ENCODE measurements at regions not wholly inside any gene's neighbourhood (a gene's known extent, or its start where the extent isn't known, plus 50 kb on each side); places are given as distances from the start of the nearest gene placed in this dataset.

DNA sequence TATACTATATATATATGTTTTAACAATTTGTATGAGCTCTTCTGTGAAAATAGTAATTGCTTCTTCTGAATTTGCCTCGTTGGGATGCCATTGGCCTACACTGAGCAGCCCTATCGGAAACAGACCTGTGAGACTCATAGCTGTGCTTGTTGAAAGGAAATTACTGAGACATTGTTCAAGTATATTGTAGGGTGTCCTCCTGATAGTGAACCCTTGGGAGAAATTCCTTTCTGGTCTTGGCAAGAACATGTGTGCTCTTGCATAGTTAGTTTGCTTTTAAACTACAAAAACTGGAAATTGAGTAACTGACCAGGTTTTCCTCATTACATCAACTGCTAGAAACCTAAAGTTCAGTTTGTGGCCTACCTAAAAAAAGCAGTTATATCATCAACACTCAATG, 160.9 kb downstream of the LURAP1L start:
- no peaks in the 10 kb centered on the region for H3K27me3 ChIP-seq
- peaks cover 13% of the 10 kb centered on the region for H3K4me1 Mint-ChIP-seq
- no peak overlapping the region for H3K27ac ChIP-seq
- no peaks in the 10 kb centered on the region for H3K27me3 Mint-ChIP-seq (ENCODE audit: insufficient read depth, low read depth)
- no peaks in the 10 kb centered on the region for H3K9me3 Mint-ChIP-seq
- no peaks in the 10 kb centered on the region for H3K9me3 ChIP-seq (ENCODE audit: low read depth)
- H3K4me2 ChIP-seq: no peak overlapping the region
- no peak overlapping the region for H2AFZ ChIP-seq (replicated peaks)
- H3F3A ChIP-seq (ENCODE audit: low read depth): no peaks in the 10 kb centered on the region
- no peaks in the 10 kb centered on the region for H3K36me3 Mint-ChIP-seq
- H3K27ac Mint-ChIP-seq: no peak overlapping the region
- no peaks in the 10 kb centered on the region for H3K36me3 ChIP-seq
- DNase-seq (ENCODE audit: low spot score): no peak
- TF ChIP-seq CTCF (IDR thresholded peaks at IDR 0.05) (no peak), EZH2phosphoT487 (IDR thresholded peaks at IDR 0.05) (no peak), EZH2 (IDR thresholded peaks at IDR 0.05) (no peak)
- no peak overlapping the region for H3K9ac ChIP-seq
- H3K4me3 Mint-ChIP-seq: no peak overlapping the region
- H4K20me1 ChIP-seq (ENCODE audit: low read depth): no peaks in the 10 kb centered on the region
- H3K79me2 ChIP-seq (ENCODE audit: low read depth): no peaks in the 10 kb centered on the region
- H3K4me3 ChIP-seq: no peak overlapping the region
- H3K4me1 ChIP-seq: peaks cover 12% of the 10 kb centered on the region

DNA sequence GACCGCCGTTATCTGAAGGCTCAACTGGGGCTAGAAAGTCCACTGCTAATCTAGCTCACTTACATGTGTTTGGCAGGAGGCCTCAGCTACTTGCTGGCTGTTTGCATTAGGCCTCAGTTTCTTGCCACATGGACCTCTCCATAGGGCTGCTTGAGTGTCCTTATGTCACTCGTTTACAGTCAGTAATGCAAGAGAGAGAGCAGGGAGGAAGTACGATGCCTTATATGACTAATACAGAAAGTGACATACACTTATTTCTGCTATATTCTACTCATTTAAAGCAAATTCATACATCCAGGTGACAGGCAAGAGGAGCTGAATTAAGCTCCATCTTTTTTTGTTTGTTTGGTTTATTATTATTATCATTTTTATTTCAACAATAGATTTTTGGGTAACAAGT, 179.6 kb downstream of the LURAP1L start:
- Histone ChIP-seq H3K4me3 (no peak overlapping the region), H3K4me1 (no peaks in the 10 kb centered on the region), H3K27ac (no peak overlapping the region), H4K20me1 (ENCODE audit: low read depth) (no peaks in the 10 kb centered on the region), H3K4me2 (no peak overlapping the region), H3K9me3 (ENCODE audit: low read depth) (no peaks in the 10 kb centered on the region), H3K9ac (no peak overlapping the region), H3K27me3 (no peaks in the 10 kb centered on the region), H3K36me3 (no peaks in the 10 kb centered on the region), H3F3A (ENCODE audit: low read depth) (no peaks in the 10 kb centered on the region), H3K79me2 (ENCODE audit: low read depth) (no peaks in the 10 kb centered on the region), H2AFZ (replicated peaks) (no peak overlapping the region)
- peaks cover 5% of the 10 kb centered on the region for H3K4me1 Mint-ChIP-seq
- peaks cover 6% of the 10 kb centered on the region for H3K9me3 Mint-ChIP-seq
- no peak overlapping the region for H3K27ac Mint-ChIP-seq
- H3K36me3 Mint-ChIP-seq: peaks cover 2% of the 10 kb centered on the region
- peaks cover 7% of the 10 kb centered on the region for H3K27me3 Mint-ChIP-seq (ENCODE audit: insufficient read depth, low read depth)
- no peak for DNase-seq (ENCODE audit: low spot score)
- no peak overlapping the region for H3K4me3 Mint-ChIP-seq
- no peak for TF ChIP-seq EZH2 (IDR thresholded peaks at IDR 0.05)
- no peak for TF ChIP-seq CTCF (IDR thresholded peaks at IDR 0.05)
- no peak for TF ChIP-seq EZH2phosphoT487 (IDR thresholded peaks at IDR 0.05)

GRCh38 chr9:12955510-12956163, 180.8 kb downstream of the LURAP1L start:
- H3F3A ChIP-seq (ENCODE audit: low read depth): no peaks in the 10 kb centered on the region
- DNase-seq (ENCODE audit: low spot score): no peak
- no peaks in the 10 kb centered on the region for H3K4me1 ChIP-seq
- Mint-ChIP-seq H3K4me1 (peaks cover 5% of the 10 kb centered on the region), H3K36me3 (peaks cover 2% of the 10 kb centered on the region), H3K27me3 (ENCODE audit: insufficient read depth, low read depth) (peaks cover 7% of the 10 kb centered on the region), H3K4me3 (no peak overlapping the region), H3K27ac (no peak overlapping the region), H3K9me3 (peaks cover 6% of the 10 kb centered on the region)
- no peak overlapping the region for H3K4me3 ChIP-seq
- no peaks in the 10 kb centered on the region for H3K9me3 ChIP-seq (ENCODE audit: low read depth)
- H3K27ac ChIP-seq: no peak overlapping the region
- no peaks in the 10 kb centered on the region for H4K20me1 ChIP-seq (ENCODE audit: low read depth)
- H2AFZ ChIP-seq (replicated peaks): peak overlapping the region; percentile 34
- TF ChIP-seq EZH2phosphoT487 (IDR thresholded peaks at IDR 0.05) (no peak), CTCF (IDR thresholded peaks at IDR 0.05) (no peak), EZH2 (IDR thresholded peaks at IDR 0.05) (no peak)
- H3K4me2 ChIP-seq: no peak overlapping the region
- H3K36me3 ChIP-seq: no peaks in the 10 kb centered on the region
- H3K79me2 ChIP-seq (ENCODE audit: low read depth): no peaks in the 10 kb centered on the region
- no peak overlapping the region for H3K9ac ChIP-seq
- H3K27me3 ChIP-seq: no peaks in the 10 kb centered on the region
